GM12891 (cell line): ENCODE measurements at regions not wholly inside any gene's neighbourhood (a gene's known extent, or its start where the extent isn't known, plus 50 kb on each side); places are given as distances from the start of the nearest gene placed in this dataset.

Source experiments
- POLR2A ChIP-seq: IDR thresholded peaks from 2 replicates; pipeline ENCODE4 v1.6.1; 2011; ENCODE audit warnings: low read depth, low read length, control low read depth
- TAF1 ChIP-seq: IDR thresholded peaks from 2 replicates; pipeline ENCODE4 v1.6.1; 2011; ENCODE audit warnings: low read depth, low read length, control low read depth

- TF ChIP-seq TAF1 (no peak), POLR2A (no peak)
Observed at GRCh38 chr2:222037211-222037610, 261.6 kb downstream of the PAX3 start.
